GM12864 (cell line): ENCODE measurements at regions not wholly inside any gene's neighbourhood (a gene's known extent, or its start where the extent isn't known, plus 50 kb on each side); places are given as distances from the start of the nearest gene placed in this dataset.

ENCODE experiments used
- DNase-seq: peaks from one replicate; pipeline ENCODE4 v3.0.0-alpha.2; 2011; ENCODE audit warnings: low read depth
- H3K4me3 ChIP-seq: 2 replicates; pipeline ENCODE4 v1.5.1; 2011; ENCODE audit warnings: mild to moderate bottlenecking, low read depth, low read length, control low read depth
- TF ChIP-seq, protein P1 (sequence below): IDR thresholded peaks from 2 replicates; pipeline ENCODE4 v1.5.1; 2011; ENCODE audit warnings: low read depth, mild to moderate bottlenecking, moderate library complexity, low read length, control low read depth, inconsistent platforms; ENCODE audit errors: missing control alignments

- no peak for DNase-seq
- TF ChIP-seq, protein P1, sequence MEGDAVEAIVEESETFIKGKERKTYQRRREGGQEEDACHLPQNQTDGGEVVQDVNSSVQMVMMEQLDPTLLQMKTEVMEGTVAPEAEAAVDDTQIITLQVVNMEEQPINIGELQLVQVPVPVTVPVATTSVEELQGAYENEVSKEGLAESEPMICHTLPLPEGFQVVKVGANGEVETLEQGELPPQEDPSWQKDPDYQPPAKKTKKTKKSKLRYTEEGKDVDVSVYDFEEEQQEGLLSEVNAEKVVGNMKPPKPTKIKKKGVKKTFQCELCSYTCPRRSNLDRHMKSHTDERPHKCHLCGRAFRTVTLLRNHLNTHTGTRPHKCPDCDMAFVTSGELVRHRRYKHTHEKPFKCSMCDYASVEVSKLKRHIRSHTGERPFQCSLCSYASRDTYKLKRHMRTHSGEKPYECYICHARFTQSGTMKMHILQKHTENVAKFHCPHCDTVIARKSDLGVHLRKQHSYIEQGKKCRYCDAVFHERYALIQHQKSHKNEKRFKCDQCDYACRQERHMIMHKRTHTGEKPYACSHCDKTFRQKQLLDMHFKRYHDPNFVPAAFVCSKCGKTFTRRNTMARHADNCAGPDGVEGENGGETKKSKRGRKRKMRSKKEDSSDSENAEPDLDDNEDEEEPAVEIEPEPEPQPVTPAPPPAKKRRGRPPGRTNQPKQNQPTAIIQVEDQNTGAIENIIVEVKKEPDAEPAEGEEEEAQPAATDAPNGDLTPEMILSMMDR, result no peak
These were observed 63.7 kb upstream of the CCBE1 start for GRCh38 chr18:59760619-59761600.

DNA sequence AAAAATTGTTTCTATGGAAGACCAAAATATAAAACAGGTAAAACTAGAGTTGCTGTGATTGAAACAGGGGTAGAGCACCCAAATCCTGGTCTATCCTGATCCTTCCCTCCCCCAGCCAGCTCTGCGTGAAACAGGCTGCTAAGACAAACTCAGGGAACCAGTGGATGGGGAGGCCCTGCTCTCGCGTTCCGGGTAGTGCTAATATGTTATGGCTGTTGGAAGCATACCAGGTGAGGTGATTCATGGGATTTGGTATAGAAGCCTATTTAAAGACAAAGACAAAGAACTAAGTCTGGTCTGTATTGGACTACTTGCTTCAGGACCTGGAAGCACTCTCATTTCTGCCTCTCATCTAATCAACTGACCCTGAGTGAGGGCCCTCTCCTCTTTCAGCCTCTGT, 63.0 kb upstream of the CCBE1 start:
- TF ChIP-seq, protein P1, result no peak
- no peak overlapping the region for H3K4me3 ChIP-seq
- no peak for DNase-seq

More at GRCh38 chr18:59760619-59761600, 63.7 kb upstream of the CCBE1 start:
- H3K4me3 ChIP-seq, result no peak overlapping the region

DNA sequence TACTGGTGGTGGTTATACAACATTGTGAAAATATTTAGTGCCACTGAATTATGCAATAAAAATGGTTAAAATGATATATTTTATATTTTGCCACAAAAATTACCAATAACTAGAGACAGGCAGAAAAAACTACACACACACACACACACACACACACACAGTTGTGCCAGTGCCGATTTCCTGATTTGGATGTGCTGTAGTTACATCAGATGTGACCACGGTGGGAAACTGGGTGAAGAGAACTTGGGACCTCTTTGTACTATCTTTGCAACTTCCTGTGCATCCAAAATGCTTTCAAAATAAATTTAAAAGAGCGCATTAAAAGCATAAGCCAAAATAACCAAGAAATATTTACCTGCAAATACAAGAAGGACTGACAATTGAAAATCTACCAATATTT, 61.6 kb upstream of the CCBE1 start:
- DNase-seq, result no peak
- no peak overlapping the region for H3K4me3 ChIP-seq
- TF ChIP-seq, protein P1, result no peak

DNA sequence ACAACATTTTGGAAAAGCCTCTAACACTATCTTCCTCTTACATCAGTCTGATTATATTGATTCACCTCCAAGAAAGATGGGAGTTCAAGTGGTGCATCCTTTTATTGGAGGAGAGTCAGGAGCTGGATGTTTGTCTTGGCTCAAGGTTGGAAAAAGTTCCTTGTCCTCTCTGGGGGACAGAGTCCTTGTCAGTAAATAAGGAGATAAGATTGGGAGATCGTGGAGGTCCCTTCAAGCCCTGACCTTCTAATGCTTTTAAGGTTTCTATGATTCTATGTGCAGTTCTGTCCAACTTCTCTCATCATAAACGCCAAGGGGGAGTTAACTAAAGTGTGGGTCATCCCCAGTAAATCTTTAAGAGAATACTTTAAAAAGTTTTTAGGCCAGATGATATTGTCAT, 60.9 kb upstream of the CCBE1 start:
- no peak for DNase-seq
- TF ChIP-seq, protein P1, result no peak

DNA sequence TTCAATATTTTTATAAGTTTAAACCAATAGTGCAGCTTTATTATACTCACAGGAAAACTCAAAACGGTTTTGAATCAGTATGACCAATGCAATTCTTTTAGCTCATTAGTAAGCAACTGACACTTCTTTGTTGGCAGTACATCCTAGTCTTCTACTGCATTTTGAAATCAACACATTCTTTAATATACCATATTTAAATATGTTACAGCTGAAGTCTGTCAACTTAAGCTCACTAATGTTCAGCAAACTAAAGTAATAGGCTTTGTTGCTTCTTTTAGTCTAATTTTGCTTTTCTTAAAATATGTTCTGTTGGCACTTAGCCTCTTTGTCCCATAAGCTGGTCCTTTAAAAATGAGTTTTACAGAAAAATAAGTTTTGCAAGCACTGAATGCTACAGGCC, 55.4 kb upstream of the CCBE1 start:
- DNase-seq, result no peak
- TF ChIP-seq, protein P1, result no peak
- no peak overlapping the region for H3K4me3 ChIP-seq

More for the DNA sequence above, 60.9 kb upstream of the CCBE1 start:
- H3K4me3 ChIP-seq, result no peak overlapping the region

DNA sequence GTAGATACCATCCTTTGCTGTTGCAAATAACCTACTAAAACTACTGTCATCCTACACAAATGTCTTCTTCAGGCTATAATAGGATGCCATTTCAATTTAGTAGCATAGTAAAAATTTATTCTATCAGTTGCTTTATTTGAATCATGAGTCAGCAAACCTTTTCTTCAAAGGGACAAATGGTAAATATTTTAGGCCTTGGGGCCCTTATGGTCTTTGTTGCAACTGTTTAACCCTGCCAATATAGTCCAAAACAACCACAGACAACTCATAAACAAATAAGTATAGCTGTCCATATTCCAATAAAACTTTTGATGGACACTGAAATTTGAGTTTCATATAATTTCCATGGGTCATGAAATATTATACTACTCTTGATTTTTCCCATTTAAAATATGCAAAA, 54.0 kb upstream of the CCBE1 start:
- H3K4me3 ChIP-seq, result no peak overlapping the region
- no peak for DNase-seq
- TF ChIP-seq, protein P1, result no peak
